GDM1 (cell line): ENCODE measurements at regions not wholly inside any gene's neighbourhood (a gene's known extent, or its start where the extent isn't known, plus 50 kb on each side); places are given as distances from the start of the nearest gene placed in this dataset.

ENCODE experiments used
- DNase-seq: peaks from one replicate; lab custom pipeline; 2025; lab: John Stamatoyannopoulos, UW

DNA sequence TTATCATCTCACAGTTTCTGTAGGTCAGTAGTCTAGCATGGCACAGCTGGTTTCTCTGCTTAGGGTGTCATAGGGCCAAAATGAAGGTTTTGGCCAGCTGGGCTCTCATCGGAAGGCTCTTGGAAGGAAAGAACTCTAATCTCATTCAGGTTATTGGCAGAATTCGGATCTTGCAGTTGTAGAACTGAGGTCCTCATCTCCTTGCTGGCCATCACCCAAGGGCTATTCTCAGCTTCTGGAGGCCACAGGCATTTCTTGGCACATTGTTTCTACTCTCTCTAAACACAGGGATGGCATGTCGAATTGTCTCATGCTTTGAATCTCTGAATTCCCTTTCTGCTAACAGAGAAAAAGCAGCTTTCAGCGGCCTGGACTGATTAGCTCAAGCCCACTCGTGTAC lies 258.0 kb upstream of the SMARCA2 start:
- DNase-seq, result no peak

DNA sequence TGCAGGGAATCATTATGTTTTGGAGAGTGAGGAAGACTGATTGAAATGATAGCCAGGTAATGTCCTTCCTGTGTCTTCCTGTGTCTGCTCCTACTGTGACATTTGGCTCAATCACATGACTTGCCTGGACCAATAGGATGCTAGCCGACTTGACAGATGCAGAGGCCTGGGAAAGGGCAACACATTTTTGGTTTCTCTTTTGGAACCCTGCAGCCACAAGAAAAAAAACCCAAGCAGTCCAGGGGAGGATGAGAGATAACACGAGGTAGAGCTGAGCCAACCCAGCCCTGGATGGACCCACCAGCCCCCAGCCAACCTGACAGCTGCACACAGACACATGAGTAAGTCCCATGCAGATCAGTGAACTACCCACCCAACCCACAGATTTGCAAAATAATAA lies 256.1 kb upstream of the SMARCA2 start:
- no peak for DNase-seq

- no peak for DNase-seq
Observed at GRCh38 chr9:1759771-1760300, 255.3 kb upstream of the SMARCA2 start.

GRCh38 chr9:1761807-1762206 lies 253.3 kb upstream of the SMARCA2 start:
- DNase-seq, result no peak

- DNase-seq, result no peak
Observed at GRCh38 chr9:1766042-1766441, 249.1 kb upstream of the SMARCA2 start.

DNA sequence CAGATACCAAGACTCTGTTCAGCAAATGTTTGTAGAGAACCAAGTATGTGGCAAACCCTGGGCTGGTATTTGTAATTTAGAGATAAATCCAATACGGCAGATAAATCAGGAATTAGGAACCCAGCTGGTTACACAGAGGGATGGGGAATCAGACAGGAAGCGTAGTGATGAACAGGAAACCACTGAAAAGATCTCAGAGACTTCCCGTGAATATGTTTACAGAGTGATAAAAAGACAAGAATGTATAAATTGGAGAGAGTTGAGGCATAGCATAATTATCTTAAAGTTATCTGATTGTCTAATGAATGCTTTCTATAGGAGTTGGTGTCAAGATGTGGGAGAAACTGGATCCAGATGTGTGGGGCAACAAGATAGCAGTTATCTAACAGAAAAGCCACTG lies 246.6 kb upstream of the SMARCA2 start:
- no peak for DNase-seq

DNA sequence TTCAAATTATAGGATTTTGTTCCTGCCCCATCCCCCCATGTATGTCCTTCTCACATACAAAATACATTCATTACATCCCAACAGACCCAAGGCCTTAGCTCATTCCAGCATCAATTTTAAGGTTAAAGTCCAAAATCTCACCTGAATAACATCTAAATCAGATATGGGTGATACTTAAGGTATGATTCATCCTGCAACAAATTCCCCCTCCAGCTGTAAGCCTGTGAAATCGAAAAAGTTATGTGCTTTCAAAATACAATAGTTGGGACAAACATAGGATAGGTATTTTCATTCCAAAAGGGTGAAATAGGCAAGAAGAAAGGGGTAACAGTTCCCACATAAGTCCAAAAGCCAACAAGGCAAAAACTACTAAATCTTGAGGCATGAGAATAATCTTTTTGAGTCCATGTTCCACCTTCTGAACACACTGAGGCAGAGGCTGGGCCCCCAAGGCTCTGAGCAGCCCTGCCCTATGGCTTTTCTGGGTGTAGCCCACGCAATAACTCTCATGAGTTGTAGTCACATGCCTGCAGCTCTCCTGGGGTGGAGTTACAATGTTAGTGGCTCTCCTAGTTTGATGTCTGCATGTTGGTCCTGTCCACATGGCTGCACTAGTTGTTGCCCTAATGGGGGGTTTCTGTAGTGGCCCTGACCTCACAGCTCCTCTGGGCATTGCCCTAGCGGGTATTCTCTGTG lies 243.9 kb upstream of the SMARCA2 start:
- no peak for DNase-seq

DNA sequence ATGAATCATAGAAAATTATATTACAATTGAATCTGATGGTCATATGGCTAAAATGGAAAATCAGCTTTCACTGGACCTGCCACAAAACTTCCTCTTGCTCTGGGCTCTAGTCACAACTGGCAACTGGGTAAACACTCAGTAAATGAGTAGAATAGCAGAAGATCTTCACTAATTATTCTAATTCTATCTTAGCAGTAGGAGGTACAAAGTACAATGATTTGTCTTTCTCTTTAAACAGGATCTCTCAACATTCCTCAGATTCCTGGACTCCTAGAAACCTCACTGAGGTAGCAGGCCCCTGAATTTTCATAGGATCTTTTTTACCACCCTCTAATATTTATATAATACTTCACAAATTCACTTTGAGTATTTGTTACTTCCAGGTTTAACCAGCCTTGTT lies 239.9 kb upstream of the SMARCA2 start:
- DNase-seq, result no peak

DNA sequence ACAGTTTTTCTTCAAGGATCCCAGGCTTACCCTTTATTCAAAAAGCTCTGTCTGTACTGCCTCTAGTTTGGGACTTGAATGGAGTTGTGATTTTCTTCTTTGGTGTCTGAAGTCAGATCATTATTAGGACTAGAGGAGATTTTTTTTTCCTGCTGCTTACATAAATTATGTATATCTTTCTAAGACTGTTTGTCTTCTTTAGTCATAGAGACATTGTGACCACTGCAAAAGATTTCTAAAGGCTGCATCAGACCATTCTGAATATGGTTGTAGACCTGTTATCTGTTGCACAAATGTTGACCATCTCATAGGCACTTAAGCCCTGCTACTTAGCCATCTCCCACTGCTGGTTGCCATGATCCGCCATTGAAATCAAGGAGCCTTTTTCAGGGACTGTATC lies 238.5 kb upstream of the SMARCA2 start:
- DNase-seq, result no peak

DNA sequence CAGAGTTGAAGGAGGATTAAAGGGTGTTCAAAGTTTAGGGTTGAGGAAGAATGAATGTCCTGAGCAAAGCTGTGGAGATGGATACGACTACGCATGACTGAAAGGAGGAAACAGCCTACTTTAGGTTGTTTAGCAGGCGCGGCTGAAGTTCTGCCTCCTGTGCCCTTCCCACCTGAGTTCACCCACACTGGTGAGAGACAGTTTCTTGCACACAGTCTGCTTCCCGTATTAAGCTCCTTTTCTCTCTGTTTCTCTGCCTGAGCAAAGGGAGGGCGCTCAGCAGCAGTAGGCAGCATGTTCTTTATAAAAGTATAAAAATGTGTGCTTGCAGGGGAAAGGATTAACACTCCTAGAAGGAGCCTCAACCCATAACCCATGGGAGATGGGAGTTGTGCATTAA lies 224.0 kb upstream of the SMARCA2 start:
- DNase-seq, result no peak

- no peak for DNase-seq
Observed at GRCh38 chr9:1794547-1795270, 220.4 kb upstream of the SMARCA2 start.

GRCh38 chr9:1804128-1804865 lies 210.8 kb upstream of the SMARCA2 start:
- no peak for DNase-seq

- no peak for DNase-seq
Observed at GRCh38 chr9:1829719-1830118, 185.4 kb upstream of the SMARCA2 start.

GRCh38 chr9:1832960-1833359 lies 182.2 kb upstream of the SMARCA2 start:
- no peak for DNase-seq

DNA sequence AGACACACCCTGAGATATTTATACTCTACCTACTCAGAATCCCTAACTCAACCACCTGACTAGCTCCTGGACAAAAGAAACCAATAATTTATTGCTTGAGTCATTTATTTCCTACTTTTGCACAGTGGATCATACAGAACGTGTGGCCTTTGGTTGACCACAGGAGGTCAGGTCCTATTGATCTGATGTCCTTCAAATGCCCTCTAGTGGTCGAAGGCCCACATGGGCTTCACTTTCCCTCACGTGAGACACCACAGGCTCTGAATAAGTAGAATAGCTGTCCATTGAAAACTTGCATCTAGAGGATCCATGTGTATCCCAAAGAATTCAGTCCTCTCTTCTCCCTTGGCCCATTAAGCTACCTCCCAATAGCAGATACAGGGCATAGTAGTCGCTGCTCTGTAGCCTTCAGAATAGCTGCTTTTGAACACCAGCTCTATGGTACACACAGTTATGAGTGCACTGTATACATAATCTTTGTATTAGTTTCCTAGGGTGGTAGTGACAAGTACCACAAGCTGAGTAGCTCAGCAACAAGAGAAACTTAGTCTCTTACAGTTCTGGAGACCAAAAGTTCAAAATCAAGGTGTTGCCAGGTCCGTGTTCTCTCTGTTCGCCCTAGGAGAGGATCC lies 177.6 kb upstream of the SMARCA2 start:
- DNase-seq, result no peak

DNA sequence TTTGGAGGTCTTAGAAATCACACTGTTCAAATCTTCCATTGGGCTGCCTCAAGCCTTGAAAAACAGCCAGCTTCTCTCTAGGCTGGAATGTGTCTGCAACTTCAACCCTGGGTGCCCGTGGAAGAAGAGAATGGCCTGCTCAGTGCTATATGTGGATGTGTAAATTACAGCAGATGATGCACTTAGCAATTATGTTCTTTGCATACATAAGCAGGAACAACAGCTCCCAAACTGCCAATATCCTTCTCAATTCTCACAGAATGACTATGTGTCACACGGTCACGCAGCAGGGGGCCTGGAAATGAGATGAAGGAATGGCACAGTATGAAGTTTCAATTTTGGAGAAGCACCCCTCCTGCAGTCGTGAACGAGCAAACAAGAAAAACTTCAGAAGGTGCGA lies 175.2 kb upstream of the SMARCA2 start:
- no peak for DNase-seq

- DNase-seq, result no peak
Observed at GRCh38 chr9:1845425-1845824, 169.7 kb upstream of the SMARCA2 start.

DNA sequence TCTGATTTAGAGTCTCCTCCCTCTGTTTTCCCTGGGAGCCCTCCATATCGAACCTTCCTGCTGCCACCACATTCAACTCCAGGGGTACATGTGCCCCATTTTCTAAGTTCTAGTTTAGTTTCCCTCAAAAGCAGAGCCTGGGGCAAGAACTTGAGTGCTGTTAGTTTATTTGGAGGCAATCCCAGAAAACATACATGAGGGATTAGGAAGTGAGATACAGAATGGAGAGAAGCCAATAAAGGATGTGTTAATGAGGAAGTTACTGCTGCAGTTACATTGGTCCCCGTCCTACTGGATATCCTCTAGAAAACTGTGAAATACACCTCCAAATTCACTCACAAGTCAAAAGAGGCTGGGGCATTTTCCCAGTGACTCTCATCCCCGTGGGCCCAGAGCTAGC lies 159.4 kb upstream of the SMARCA2 start:
- DNase-seq, result no peak

GRCh38 chr9:1857808-1858207 lies 157.3 kb upstream of the SMARCA2 start:
- DNase-seq, result no peak

DNA sequence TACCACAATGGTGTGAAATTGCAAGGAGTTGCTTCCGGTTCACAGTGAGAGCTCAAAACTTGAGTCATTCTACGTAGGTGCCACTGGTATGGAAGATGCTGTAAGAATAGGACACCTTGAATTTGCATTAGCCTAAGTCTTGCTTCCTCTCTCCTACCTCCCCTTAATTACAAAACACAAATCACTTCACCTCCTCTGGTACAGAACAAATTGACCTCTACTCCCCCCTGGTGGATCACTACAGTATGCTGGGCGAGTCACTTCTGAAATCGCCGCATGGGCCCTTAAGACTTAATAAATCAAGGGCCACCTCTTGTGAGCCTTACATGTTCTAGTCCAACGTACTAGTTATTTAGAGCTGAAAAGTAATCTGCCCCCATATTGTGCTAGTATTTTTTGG lies 145.3 kb upstream of the SMARCA2 start:
- DNase-seq, result no peak

DNA sequence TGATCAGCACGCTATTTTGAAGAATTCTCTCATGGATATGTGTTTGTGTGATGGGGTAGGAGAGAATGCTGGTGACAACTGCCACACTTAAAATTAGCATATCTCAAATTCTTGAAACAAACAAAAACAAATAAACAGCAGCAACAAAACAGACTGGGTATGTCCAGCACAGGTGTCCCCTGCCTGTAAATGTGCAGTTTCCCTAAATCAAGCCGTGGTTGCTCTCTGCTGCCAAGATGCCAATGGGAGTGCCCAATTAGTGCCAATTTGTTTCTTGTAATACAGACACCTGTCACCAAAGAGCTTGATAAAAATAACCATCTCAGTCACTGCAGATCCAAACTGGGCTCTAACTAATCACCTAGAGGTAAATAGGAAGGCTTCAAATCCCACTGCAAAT lies 144.2 kb upstream of the SMARCA2 start:
- DNase-seq, result no peak

DNA sequence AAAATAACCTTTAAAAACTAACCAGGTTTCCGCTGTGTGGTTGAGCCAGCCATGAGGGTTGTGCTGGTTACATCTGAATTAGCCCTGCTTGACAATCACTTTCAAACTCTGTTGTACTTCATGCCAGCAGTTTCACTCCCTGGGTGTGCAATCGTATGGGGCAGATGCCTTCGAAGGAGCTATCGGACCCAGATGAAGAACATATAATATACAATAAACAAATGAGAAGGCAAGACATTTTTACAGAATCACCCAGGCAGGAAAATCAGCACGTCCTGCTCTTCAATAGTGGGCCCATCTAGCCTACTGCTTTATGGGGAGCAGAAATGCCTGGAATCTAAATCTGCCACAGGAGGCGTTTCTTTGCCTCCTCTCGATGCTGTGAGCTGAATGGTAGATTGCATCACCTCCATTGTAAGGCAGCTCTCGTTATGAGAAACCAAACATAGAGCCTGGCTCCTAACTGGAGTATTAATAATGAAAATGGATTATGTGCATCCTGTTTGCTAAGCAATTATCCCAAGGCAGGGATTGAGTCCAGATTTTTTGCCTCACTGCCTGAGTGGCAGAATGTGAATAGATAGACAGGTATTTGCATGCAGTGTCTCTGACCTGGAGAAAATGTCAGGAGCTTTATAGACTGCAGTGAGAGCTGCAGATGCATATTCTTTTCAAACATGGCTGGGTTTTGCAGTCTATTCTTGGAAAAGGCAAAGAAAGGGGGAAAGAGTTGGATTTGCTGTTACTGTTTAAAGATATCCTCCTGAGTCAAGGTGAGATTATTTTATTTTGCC lies 143.3 kb upstream of the SMARCA2 start:
- DNase-seq, result no peak
